ENCODE measurements at regions not wholly inside any gene's neighbourhood (a gene's known extent, or its start where the extent isn't known, plus 50 kb on each side); places are given as distances from the start of the nearest gene placed in this dataset.

DNA sequence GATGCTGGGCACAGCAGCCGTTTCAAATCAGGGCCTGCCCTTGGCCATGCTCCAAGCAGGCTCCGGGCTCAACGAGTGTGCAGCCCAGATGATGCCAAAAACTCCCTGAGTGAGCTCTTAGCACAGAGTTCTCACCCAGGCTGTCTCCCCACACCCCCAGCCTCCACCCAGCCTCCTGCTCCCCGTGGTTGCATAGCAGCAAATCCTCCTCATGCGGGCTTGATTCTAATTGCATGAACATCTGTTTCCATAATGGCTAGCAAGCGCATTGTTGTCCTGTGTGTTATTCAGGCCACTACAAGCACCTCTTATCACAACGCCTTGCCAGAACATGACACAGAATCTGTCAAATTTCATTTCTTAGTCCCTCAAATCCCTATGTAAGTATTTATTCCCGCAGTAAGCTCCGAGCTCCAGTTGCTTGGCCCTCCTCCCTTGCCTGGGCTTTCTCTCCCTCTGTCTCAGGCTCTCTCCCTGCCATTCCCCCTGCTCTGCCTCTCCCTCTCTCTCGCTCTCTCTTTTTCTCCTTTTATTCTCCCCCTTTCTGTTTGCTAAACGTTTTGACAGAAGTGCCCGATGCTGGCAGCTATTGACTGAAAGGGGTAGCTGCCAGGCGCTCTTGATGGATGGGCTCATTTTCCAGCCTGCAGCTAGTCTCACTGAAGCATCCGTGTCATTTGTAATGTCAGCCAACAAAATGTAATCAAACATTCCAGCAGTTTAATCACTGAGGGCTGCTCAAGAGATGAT is 306.5 kb downstream of the IL20RB start:
- H3K27me3 Mint-ChIP-seq (ENCODE audit: unreplicated experiment): no peaks in the 10 kb centered on the region
- no peaks in the 10 kb centered on the region for H3K4me1 Mint-ChIP-seq (ENCODE audit: unreplicated experiment)
- no peaks in the 10 kb centered on the region for H3K36me3 Mint-ChIP-seq (ENCODE audit: unreplicated experiment)
- H3K27ac Mint-ChIP-seq (ENCODE audit: unreplicated experiment): no peak overlapping the region
- TF ChIP-seq, protein P1, sequence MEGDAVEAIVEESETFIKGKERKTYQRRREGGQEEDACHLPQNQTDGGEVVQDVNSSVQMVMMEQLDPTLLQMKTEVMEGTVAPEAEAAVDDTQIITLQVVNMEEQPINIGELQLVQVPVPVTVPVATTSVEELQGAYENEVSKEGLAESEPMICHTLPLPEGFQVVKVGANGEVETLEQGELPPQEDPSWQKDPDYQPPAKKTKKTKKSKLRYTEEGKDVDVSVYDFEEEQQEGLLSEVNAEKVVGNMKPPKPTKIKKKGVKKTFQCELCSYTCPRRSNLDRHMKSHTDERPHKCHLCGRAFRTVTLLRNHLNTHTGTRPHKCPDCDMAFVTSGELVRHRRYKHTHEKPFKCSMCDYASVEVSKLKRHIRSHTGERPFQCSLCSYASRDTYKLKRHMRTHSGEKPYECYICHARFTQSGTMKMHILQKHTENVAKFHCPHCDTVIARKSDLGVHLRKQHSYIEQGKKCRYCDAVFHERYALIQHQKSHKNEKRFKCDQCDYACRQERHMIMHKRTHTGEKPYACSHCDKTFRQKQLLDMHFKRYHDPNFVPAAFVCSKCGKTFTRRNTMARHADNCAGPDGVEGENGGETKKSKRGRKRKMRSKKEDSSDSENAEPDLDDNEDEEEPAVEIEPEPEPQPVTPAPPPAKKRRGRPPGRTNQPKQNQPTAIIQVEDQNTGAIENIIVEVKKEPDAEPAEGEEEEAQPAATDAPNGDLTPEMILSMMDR (IDR thresholded peaks at IDR 0.05): no peak
- DNase-seq (ENCODE audit: extremely low spot score, unreplicated experiment): no peak
- no peaks in the 10 kb centered on the region for H3K9me3 Mint-ChIP-seq (ENCODE audit: unreplicated experiment)
- H3K4me3 Mint-ChIP-seq (ENCODE audit: unreplicated experiment): no peak overlapping the region

DNA sequence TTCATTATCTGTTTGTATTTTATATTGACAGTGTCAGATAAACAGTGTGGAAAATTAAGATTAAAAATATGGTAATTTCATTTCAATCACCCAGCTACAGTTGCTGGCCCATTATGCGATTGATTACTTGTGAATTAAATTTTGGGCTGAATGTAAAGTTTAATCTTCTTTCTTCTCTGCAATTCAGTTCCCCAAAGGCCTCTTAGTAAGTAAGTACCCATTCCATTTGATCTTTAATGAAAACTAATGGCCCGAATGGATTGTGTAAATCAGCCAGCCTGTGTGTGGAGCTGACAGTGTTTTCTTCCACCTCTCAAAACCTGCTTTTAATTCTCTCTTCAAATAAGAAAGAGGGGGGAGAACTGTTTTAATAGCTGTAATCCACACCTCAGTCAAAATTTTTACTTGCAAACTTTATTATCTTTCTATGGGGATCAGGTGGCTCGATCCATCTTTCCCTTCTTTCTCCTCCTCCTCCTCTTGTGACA is 307.1 kb downstream of the IL20RB start:
- DNase-seq (ENCODE audit: extremely low spot score, unreplicated experiment): no peak
- Mint-ChIP-seq H3K9me3 (ENCODE audit: unreplicated experiment) (no peaks in the 10 kb centered on the region), H3K36me3 (ENCODE audit: unreplicated experiment) (no peaks in the 10 kb centered on the region), H3K27ac (ENCODE audit: unreplicated experiment) (no peak overlapping the region), H3K4me1 (ENCODE audit: unreplicated experiment) (no peaks in the 10 kb centered on the region), H3K4me3 (ENCODE audit: unreplicated experiment) (no peak overlapping the region), H3K27me3 (ENCODE audit: unreplicated experiment) (no peaks in the 10 kb centered on the region)
- TF ChIP-seq, protein P1 (IDR thresholded peaks at IDR 0.05): no peak

- Mint-ChIP-seq H3K4me3 (ENCODE audit: unreplicated experiment) (no peak overlapping the region), H3K36me3 (ENCODE audit: unreplicated experiment) (no peaks in the 10 kb centered on the region), H3K27ac (ENCODE audit: unreplicated experiment) (no peak overlapping the region), H3K27me3 (ENCODE audit: unreplicated experiment) (no peaks in the 10 kb centered on the region), H3K9me3 (ENCODE audit: unreplicated experiment) (no peaks in the 10 kb centered on the region), H3K4me1 (ENCODE audit: unreplicated experiment) (no peaks in the 10 kb centered on the region)
- TF ChIP-seq, protein P1 (IDR thresholded peaks at IDR 0.05): no peak
- no peak for DNase-seq (ENCODE audit: extremely low spot score, unreplicated experiment)
These were observed 325.1 kb downstream of the IL20RB start for GRCh38 chr3:137282871-137283270.

DNA sequence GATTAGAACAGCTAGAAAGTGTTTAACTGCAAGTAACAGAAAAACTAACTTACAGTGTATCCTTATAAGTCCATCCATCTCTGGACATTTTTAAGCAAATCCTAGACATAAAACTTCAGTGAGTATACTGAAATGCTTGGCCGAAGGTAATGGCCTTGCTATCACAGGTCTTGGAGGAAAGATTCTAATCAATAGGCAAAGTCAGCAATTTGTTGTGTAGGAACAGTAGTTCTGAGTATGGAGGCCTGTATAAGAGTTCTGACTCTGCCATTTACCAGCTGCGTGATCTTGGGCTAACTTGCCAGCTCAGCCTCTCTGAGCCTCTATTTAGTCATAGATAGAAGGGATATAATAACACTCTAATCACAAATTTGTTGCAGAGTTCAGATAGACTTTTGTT is 328.1 kb downstream of the IL20RB start:
- H3K27ac Mint-ChIP-seq (ENCODE audit: unreplicated experiment): no peak overlapping the region
- no peak for DNase-seq (ENCODE audit: extremely low spot score, unreplicated experiment)
- no peaks in the 10 kb centered on the region for H3K4me1 Mint-ChIP-seq (ENCODE audit: unreplicated experiment)
- no peaks in the 10 kb centered on the region for H3K36me3 Mint-ChIP-seq (ENCODE audit: unreplicated experiment)
- TF ChIP-seq, protein P1 (IDR thresholded peaks at IDR 0.05): no peak
- no peaks in the 10 kb centered on the region for H3K27me3 Mint-ChIP-seq (ENCODE audit: unreplicated experiment)
- H3K9me3 Mint-ChIP-seq (ENCODE audit: unreplicated experiment): no peaks in the 10 kb centered on the region
- no peak overlapping the region for H3K4me3 Mint-ChIP-seq (ENCODE audit: unreplicated experiment)

DNA sequence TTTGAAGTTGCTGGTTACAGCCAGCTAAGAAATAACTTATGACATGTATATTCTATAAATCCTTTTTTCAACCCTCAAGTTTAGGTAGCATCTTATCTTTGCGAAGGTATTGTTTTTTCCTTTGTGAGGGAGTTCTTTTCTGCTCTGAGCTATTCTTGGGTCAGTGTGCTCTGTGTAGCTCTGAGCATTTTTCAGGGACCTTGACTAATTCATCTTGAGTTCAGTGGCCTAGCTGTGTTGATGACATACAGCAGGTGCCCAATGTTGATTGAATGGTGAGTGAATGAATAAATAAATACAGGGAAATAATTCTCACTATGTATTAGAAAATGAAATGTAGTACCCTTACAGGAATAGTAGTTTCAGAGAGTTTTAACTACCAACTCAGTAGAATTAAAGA is 335.3 kb downstream of the IL20RB start:
- H3K4me3 Mint-ChIP-seq (ENCODE audit: unreplicated experiment): no peak overlapping the region
- no peaks in the 10 kb centered on the region for H3K36me3 Mint-ChIP-seq (ENCODE audit: unreplicated experiment)
- H3K4me1 Mint-ChIP-seq (ENCODE audit: unreplicated experiment): no peaks in the 10 kb centered on the region
- H3K9me3 Mint-ChIP-seq (ENCODE audit: unreplicated experiment): no peaks in the 10 kb centered on the region
- H3K27me3 Mint-ChIP-seq (ENCODE audit: unreplicated experiment): no peaks in the 10 kb centered on the region
- H3K27ac Mint-ChIP-seq (ENCODE audit: unreplicated experiment): no peak overlapping the region
- TF ChIP-seq, protein P1 (IDR thresholded peaks at IDR 0.05): no peak
- DNase-seq (ENCODE audit: extremely low spot score, unreplicated experiment): no peak
